ENCODE measurements at regions not wholly inside any gene's neighbourhood (a gene's known extent, or its start where the extent isn't known, plus 50 kb on each side); places are given as distances from the start of the nearest gene placed in this dataset.

DNA sequence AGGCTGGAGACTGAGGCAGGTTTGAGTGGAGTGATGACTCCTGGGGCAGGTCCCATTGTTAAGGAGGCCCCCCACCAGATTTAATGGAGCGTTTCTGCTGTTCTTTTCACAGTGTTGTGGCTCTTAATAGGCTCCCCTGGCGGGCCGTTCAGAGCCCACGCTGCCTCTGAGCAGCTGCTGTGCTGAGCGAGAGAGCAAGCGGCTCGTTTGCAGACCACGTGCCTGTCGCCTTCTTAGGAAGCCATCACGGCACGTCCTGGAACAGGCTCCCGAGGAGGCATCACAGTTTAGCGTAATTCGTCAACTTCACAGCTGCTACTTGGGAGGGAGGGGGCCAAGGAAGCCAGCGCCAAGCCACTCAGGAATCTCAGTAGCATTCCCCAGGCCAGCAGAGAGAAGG, 70.5 kb upstream of the CTTNBP2NL start:
- TF ChIP-seq CBFA2T3 (IDR thresholded peaks at IDR 0.05) (no peak), RHOXF2B (CRISPR knock-in tag; conservative IDR thresholded peaks at IDR 0.05) (no peak), SNRNP70 (optimal IDR thresholded peaks at IDR 0.05; ENCODE audit: low read depth, low read length) (no peak), ZNF778 (CRISPR knock-in tag; IDR thresholded peaks at IDR 0.05) (no peak), ZNF174 (CRISPR knock-in tag; IDR thresholded peaks at IDR 0.05) (no peak), POLR2A (conservative IDR thresholded peaks at IDR 0.05) (no peak)
- TF ChIP-seq, protein P1, sequence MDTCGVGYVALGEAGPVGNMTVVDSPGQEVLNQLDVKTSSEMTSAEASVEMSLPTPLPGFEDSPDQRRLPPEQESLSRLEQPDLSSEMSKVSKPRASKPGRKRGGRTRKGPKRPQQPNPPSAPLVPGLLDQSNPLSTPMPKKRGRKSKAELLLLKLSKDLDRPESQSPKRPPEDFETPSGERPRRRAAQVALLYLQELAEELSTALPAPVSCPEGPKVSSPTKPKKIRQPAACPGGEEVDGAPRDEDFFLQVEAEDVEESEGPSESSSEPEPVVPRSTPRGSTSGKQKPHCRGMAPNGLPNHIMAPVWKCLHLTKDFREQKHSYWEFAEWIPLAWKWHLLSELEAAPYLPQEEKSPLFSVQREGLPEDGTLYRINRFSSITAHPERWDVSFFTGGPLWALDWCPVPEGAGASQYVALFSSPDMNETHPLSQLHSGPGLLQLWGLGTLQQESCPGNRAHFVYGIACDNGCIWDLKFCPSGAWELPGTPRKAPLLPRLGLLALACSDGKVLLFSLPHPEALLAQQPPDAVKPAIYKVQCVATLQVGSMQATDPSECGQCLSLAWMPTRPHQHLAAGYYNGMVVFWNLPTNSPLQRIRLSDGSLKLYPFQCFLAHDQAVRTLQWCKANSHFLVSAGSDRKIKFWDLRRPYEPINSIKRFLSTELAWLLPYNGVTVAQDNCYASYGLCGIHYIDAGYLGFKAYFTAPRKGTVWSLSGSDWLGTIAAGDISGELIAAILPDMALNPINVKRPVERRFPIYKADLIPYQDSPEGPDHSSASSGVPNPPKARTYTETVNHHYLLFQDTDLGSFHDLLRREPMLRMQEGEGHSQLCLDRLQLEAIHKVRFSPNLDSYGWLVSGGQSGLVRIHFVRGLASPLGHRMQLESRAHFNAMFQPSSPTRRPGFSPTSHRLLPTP (IDR thresholded peaks at IDR 0.05; ENCODE audit: borderline replicate concordance, extremely low read depth, insufficient read length) = no peak
- TF ChIP-seq, protein P2, sequence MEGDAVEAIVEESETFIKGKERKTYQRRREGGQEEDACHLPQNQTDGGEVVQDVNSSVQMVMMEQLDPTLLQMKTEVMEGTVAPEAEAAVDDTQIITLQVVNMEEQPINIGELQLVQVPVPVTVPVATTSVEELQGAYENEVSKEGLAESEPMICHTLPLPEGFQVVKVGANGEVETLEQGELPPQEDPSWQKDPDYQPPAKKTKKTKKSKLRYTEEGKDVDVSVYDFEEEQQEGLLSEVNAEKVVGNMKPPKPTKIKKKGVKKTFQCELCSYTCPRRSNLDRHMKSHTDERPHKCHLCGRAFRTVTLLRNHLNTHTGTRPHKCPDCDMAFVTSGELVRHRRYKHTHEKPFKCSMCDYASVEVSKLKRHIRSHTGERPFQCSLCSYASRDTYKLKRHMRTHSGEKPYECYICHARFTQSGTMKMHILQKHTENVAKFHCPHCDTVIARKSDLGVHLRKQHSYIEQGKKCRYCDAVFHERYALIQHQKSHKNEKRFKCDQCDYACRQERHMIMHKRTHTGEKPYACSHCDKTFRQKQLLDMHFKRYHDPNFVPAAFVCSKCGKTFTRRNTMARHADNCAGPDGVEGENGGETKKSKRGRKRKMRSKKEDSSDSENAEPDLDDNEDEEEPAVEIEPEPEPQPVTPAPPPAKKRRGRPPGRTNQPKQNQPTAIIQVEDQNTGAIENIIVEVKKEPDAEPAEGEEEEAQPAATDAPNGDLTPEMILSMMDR (IDR thresholded peaks at IDR 0.05 in 2 of 3, conservative IDR thresholded peaks at IDR 0.05 in 1 of 3; ENCODE audit: insufficient read depth in 2 of 3, low read depth in 1 of 3, low read length in 3 of 3) = no peak

All from K562 (cell line).